ENCODE measurements at regions not wholly inside any gene's neighbourhood (a gene's known extent, or its start where the extent isn't known, plus 50 kb on each side); places are given as distances from the start of the nearest gene placed in this dataset.

DNA sequence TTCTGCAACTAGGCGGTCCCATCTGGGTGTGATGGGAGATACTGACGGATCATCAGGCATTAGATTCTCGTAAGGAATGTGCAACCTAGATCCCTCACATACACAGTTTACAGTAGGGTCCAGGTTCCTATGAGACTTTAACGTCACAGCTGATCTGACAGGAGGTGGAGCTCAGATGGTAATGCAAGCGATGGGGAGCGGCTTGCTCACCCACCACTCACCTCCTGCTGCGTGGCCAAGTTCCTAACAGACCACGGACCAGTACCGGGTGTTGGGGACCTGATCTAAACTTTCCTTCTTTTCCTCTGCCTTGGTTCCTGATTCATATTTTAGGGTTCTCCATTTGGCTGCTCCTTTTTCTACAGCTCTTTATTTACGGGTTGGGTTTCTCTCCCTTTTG is 479.8 kb downstream of the BCAT1 start:
- H3K4me3 ChIP-seq (ENCODE audit: low read length), result no peak overlapping the region
- ATAC-seq (no peak), DNase-seq (no peak)
- intact Hi-C loops (cut with DNase I), result no loop called here
- no peak overlapping the region for H3K27ac ChIP-seq (ENCODE audit: low read length)
- H3K4me1 ChIP-seq (ENCODE audit: control insufficient read depth, insufficient read depth, low read length), result peaks cover 3% of the 10 kb centered on the region
- no peaks in the 10 kb centered on the region for H3K9me3 ChIP-seq (ENCODE audit: control insufficient read depth, low read length)
- 85% methylated on average over 10 of the region's 10 CpGs for WGBS
- H3K27me3 ChIP-seq (ENCODE audit: control insufficient read depth, insufficient read depth), result no peaks in the 10 kb centered on the region

GRCh38 chr12:24467226-24467625 is 481.7 kb downstream of the BCAT1 start:
- Histone ChIP-seq H3K4me1 (ENCODE audit: control insufficient read depth, insufficient read depth, low read length) (peaks cover 3% of the 10 kb centered on the region), H3K9me3 (ENCODE audit: control insufficient read depth, low read length) (no peaks in the 10 kb centered on the region), H3K4me3 (ENCODE audit: low read length) (no peak overlapping the region), H3K27me3 (ENCODE audit: control insufficient read depth, insufficient read depth) (no peaks in the 10 kb centered on the region), H3K27ac (ENCODE audit: low read length) (no peak overlapping the region)
- no peak for ATAC-seq
- no peak for DNase-seq
- WGBS, result 61% methylated on average over 3 of the region's 3 CpGs
- intact Hi-C loops (cut with DNase I), result no loop called here

- intact Hi-C loops (cut with DNase I), result no loop called here
Observed at GRCh38 chr12:24463375-24463774, 485.5 kb downstream of the BCAT1 start.

GRCh38 chr12:24462946-24463345 is 486.0 kb downstream of the BCAT1 start:
- DNase-seq (no peak), ATAC-seq (no peak)
- 96% methylated on average over 1 of the region's 1 CpG for WGBS
- Histone ChIP-seq H3K4me3 (ENCODE audit: low read length) (no peak overlapping the region), H3K9me3 (ENCODE audit: control insufficient read depth, low read length) (no peaks in the 10 kb centered on the region), H3K4me1 (ENCODE audit: control insufficient read depth, insufficient read depth, low read length) (peaks cover 1% of the 10 kb centered on the region), H3K27ac (ENCODE audit: low read length) (no peak overlapping the region), H3K27me3 (ENCODE audit: control insufficient read depth, insufficient read depth) (no peaks in the 10 kb centered on the region)
- intact Hi-C loops (cut with DNase I), result no loop called here

More at GRCh38 chr12:24463375-24463774, 485.5 kb downstream of the BCAT1 start:
- H3K4me1 ChIP-seq (ENCODE audit: control insufficient read depth, insufficient read depth, low read length), result peaks cover 3% of the 10 kb centered on the region
- no peak overlapping the region for H3K4me3 ChIP-seq (ENCODE audit: low read length)
- DNase-seq (no peak), ATAC-seq (no peak)
- H3K27ac ChIP-seq (ENCODE audit: low read length), result no peak overlapping the region
- no peaks in the 10 kb centered on the region for H3K9me3 ChIP-seq (ENCODE audit: control insufficient read depth, low read length)
- WGBS, result 82% methylated on average over 6 of the region's 6 CpGs
- H3K27me3 ChIP-seq (ENCODE audit: control insufficient read depth, insufficient read depth), result no peaks in the 10 kb centered on the region

DNA sequence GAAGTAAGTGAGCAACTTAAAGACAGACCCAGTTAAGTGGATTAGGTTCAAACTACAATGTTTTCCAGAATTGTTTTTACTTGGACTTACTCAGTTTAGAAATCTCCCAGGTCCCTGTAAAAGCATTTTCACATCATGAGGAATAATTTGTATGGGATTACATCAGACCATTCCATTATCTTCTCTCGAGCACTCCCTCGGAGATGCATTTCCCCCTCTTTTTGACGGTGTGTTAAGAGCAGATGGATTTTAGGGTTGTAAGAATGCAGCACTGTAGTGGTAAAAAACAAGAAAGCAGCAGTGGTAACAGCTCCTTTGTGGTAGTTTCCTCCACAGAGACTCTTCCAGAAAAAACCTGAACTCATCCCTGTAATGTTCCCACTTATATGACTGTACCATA is 488.4 kb downstream of the BCAT1 start:
- Histone ChIP-seq H3K9me3 (ENCODE audit: control insufficient read depth, low read length) (no peaks in the 10 kb centered on the region), H3K4me3 (ENCODE audit: low read length) (no peak overlapping the region), H3K4me1 (ENCODE audit: control insufficient read depth, insufficient read depth, low read length) (peaks cover 4% of the 10 kb centered on the region), H3K27ac (ENCODE audit: low read length) (no peak overlapping the region), H3K27me3 (ENCODE audit: control insufficient read depth, insufficient read depth) (no peaks in the 10 kb centered on the region)
- DNase-seq (no peak), ATAC-seq (no peak)
- 57% methylated on average over 3 of the region's 3 CpGs for WGBS
- intact Hi-C loops (cut with DNase I), result no loop called here

- ATAC-seq (no peak), DNase-seq (no peak)
- 59% methylated on average over 2 of the region's 2 CpGs for WGBS
- H3K9me3 ChIP-seq (ENCODE audit: control insufficient read depth, low read length), result no peaks in the 10 kb centered on the region
- no peak overlapping the region for H3K4me3 ChIP-seq (ENCODE audit: low read length)
- H3K4me1 ChIP-seq (ENCODE audit: control insufficient read depth, insufficient read depth, low read length), result peaks cover 4% of the 10 kb centered on the region
- intact Hi-C loops (cut with DNase I), result no loop called here
- H3K27ac ChIP-seq (ENCODE audit: low read length), result no peak overlapping the region
- H3K27me3 ChIP-seq (ENCODE audit: control insufficient read depth, insufficient read depth), result no peaks in the 10 kb centered on the region
Observed at GRCh38 chr12:24460099-24460498, 488.8 kb downstream of the BCAT1 start.

DNA sequence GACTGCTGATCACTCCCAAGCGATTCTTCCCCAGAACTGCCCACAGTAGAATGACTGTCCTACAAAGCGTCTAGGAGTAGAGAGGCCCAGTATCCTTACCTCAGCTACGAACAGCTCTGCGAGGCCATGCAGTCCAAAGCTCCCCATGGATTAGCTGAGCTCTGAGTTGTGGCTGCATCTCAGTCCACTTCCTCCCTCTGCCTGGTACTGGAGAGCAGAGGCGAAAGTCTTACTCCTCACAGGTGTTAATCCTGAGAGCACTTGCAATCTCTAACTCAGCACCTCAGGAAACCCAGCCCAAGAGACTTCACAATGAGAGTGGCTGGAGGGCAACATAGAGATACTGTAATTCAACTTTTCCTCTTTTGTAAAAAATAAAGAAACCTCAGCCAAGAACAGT is 493.1 kb downstream of the BCAT1 start:
- H3K4me3 ChIP-seq (ENCODE audit: low read length), result no peak overlapping the region
- ATAC-seq (no peak), DNase-seq (no peak)
- H3K9me3 ChIP-seq (ENCODE audit: control insufficient read depth, low read length), result no peaks in the 10 kb centered on the region
- peaks cover 4% of the 10 kb centered on the region for H3K4me1 ChIP-seq (ENCODE audit: control insufficient read depth, insufficient read depth, low read length)
- 96% methylated on average over 5 of the region's 5 CpGs for WGBS
- intact Hi-C loops (cut with DNase I), result no loop called here
- no peaks in the 10 kb centered on the region for H3K27me3 ChIP-seq (ENCODE audit: control insufficient read depth, insufficient read depth)
- H3K27ac ChIP-seq (ENCODE audit: low read length), result no peak overlapping the region

DNA sequence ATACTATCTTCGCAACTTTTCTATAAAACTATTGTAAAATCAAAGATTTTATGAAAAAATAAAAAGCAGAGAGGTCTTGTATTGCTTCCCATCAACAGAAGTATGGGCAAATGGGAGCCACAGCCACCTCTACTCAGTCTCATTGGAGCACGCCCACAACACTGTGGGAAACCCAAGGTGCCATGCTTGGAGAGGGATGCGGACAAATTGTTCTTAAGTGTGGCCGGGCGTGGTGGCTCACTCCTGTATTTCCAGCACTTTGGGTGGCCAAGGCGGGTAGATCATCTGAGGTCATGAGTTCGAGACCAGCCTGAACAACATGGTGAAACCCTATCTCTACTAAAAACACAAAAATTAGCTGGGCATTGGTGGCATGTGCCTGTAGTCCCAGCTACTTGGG is 498.2 kb upstream of the SOX5 start:
- H3K27me3 ChIP-seq (ENCODE audit: control insufficient read depth, insufficient read depth), result no peaks in the 10 kb centered on the region
- H3K27ac ChIP-seq (ENCODE audit: low read length), result no peak overlapping the region
- no peaks in the 10 kb centered on the region for H3K4me1 ChIP-seq (ENCODE audit: control insufficient read depth, insufficient read depth, low read length)
- no peaks in the 10 kb centered on the region for H3K9me3 ChIP-seq (ENCODE audit: control insufficient read depth, low read length)
- H3K4me3 ChIP-seq (ENCODE audit: low read length), result no peak overlapping the region
- ATAC-seq (no peak), DNase-seq (no peak)
- intact Hi-C loops (cut with DNase I), result no loop called here
- WGBS, result 97% methylated on average over 7 of the region's 7 CpGs

DNA sequence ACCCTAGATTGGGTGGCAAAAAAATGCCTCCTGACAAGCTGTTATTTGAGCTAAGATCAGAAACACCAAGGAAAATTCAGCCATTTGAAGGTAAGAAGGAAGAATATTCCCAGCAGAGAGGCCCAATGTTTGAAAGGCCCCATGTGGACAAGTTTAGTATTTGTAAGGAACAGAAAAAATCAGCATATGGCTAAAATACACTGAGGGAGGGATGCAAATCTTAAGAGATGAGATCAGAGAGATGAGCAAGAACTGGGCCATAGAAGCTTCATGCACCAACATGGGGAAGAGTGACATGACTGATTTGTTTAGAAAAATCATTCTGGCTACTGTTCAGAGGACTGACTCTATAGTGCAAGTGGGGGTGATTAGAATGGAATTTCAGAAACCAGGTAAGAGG is 496.8 kb upstream of the SOX5 start:
- intact Hi-C loops (cut with DNase I), result no loop called here
- ATAC-seq, result no peak
- H3K27ac ChIP-seq (ENCODE audit: low read length), result no peak overlapping the region
- H3K27me3 ChIP-seq (ENCODE audit: control insufficient read depth, insufficient read depth), result no peaks in the 10 kb centered on the region
- no peaks in the 10 kb centered on the region for H3K9me3 ChIP-seq (ENCODE audit: control insufficient read depth, low read length)
- no peak for DNase-seq
- H3K4me3 ChIP-seq (ENCODE audit: low read length), result no peak overlapping the region
- H3K4me1 ChIP-seq (ENCODE audit: control insufficient read depth, insufficient read depth, low read length), result peaks cover 3% of the 10 kb centered on the region

DNA sequence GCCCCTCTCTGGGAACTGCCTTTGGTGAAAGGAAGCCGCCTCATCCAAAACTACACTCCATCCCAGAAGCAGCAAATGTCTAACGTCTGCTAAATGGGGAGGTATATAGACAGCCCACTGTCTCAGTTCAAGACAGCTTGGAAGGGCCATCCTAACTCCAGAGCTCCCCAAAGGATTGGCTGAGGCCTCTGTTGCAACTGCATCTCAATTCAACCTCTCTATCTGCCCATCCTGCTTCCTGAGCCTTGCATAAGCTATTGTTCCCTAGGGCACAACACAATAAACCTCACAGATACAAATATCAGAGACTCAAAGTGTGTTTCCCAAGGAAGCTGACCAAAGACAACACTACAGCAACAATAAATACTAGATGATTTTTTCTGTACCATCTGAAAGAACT is 495.2 kb upstream of the SOX5 start:
- DNase-seq (no peak), ATAC-seq (no peak)
- Histone ChIP-seq H3K4me1 (ENCODE audit: control insufficient read depth, insufficient read depth, low read length) (peaks cover 3% of the 10 kb centered on the region), H3K27ac (ENCODE audit: low read length) (no peak overlapping the region), H3K9me3 (ENCODE audit: control insufficient read depth, low read length) (no peaks in the 10 kb centered on the region), H3K4me3 (ENCODE audit: low read length) (no peak overlapping the region), H3K27me3 (ENCODE audit: control insufficient read depth, insufficient read depth) (no peaks in the 10 kb centered on the region)
- intact Hi-C loops (cut with DNase I), result no loop called here
- 66% methylated on average over 2 of the region's 2 CpGs for WGBS

- ATAC-seq, result no peak
- no peak for DNase-seq
- WGBS, result 44% methylated on average over 4 of the region's 4 CpGs
- H3K27me3 ChIP-seq (ENCODE audit: control insufficient read depth, insufficient read depth), result no peaks in the 10 kb centered on the region
- H3K4me1 ChIP-seq (ENCODE audit: control insufficient read depth, insufficient read depth, low read length), result peaks cover 3% of the 10 kb centered on the region
- intact Hi-C loops (cut with DNase I), result no loop called here
- H3K9me3 ChIP-seq (ENCODE audit: control insufficient read depth, low read length), result no peaks in the 10 kb centered on the region
- no peak overlapping the region for H3K27ac ChIP-seq (ENCODE audit: low read length)
- no peak overlapping the region for H3K4me3 ChIP-seq (ENCODE audit: low read length)
Observed at GRCh38 chr12:24441458-24441857, 492.0 kb upstream of the SOX5 start.

- Histone ChIP-seq H3K27me3 (ENCODE audit: control insufficient read depth, insufficient read depth) (no peaks in the 10 kb centered on the region), H3K4me3 (ENCODE audit: low read length) (no peak overlapping the region), H3K4me1 (ENCODE audit: control insufficient read depth, insufficient read depth, low read length) (no peaks in the 10 kb centered on the region), H3K9me3 (ENCODE audit: control insufficient read depth, low read length) (no peaks in the 10 kb centered on the region), H3K27ac (ENCODE audit: low read length) (no peak overlapping the region)
- intact Hi-C loops (cut with DNase I), result no loop called here
- ATAC-seq, result no peak
- DNase-seq, result no peak
- WGBS, result 89% methylated on average over 4 of the region's 4 CpGs
Observed at GRCh38 chr12:24436667-24437066, 487.2 kb upstream of the SOX5 start.
